T-cell (primary cell): ENCODE measurements at regions not wholly inside any gene's neighbourhood (a gene's known extent, or its start where the extent isn't known, plus 50 kb on each side); places are given as distances from the start of the nearest gene placed in this dataset.
"Not testable (repeated sequence)": the region's sequence is repeated elsewhere in the genome, so short reads cannot be mapped to it uniquely, and the experiment has no call there.

ENCODE experiments used
- ATAC-seq, 4 experiments: fragments of 200-7000 bp in 3 of 4; fragments of 150-1000 bp in 1 of 4; cut with Tn5 transposase; replicated peaks in 1 of 4; 1 replicate in 3 of 4; 2 replicates in 1 of 4; pipeline ENCODE4 v1.10.0; 2021; ENCODE audit warnings: moderate library complexity in 3 of 4, mild to moderate bottlenecking in 2 of 4, moderate number of reproducible peaks in 1 of 4
- CTCF ChIA-PET, 2 donors: fragments of 300-600 bp; sonication (Branson Sonifier 250); formaldehyde crosslinking; loops; one replicate each; lab custom pipeline; 2022; ENCODE audit warnings: antibody characterized with exemption in 2 of 2; lab: Charles Lee
- POLR2A ChIA-PET, 2 donors: fragments of 300-600 bp; sonication (Branson Sonifier 250); formaldehyde crosslinking; loops; one replicate each; lab custom pipeline; 2022; ENCODE audit warnings: antibody characterized with exemption in 2 of 2; lab: Charles Lee
- DNase-seq, 35 experiments: peaks; one replicate each; pipeline versions ENCODE4 v3.0.0 to v3.0.0-alpha.2; 2013 to 2023
- H3K27ac ChIP-seq: one replicate; pipeline ENCODE4 v1.5.1; 2013; ENCODE audit warnings: low read length
- H3K27me3 ChIP-seq, 2 experiments: replicated peaks in 1 of 2; 1 replicate in 1 of 2; 2 replicates in 1 of 2; pipeline versions ENCODE4 v1.6.1 to v1.7.0; 2013; ENCODE audit warnings: low read length in 1 of 2, mixed read lengths in 1 of 2; ENCODE audit not compliant: control insufficient read depth in 2 of 2, insufficient read depth in 2 of 2; ENCODE audit errors: extremely low read depth in 1 of 2
- H3K36me3 ChIP-seq, 2 donors: 1 replicate in 1 of 2; 2 replicates in 1 of 2; pipeline versions ENCODE4 v1.6.1 to v1.7.0; 2013; ENCODE audit warnings: low read length in 1 of 2; ENCODE audit not compliant: control insufficient read depth in 2 of 2, insufficient read depth in 1 of 2; ENCODE audit errors: extremely low read depth in 1 of 2
- H3K4me1 ChIP-seq, 2 experiments: 1 replicate in 1 of 2; 2 replicates in 1 of 2; pipeline versions ENCODE4 v1.6.1 to v1.7.0; 2013; ENCODE audit warnings: low read length in 2 of 2, mixed read lengths in 1 of 2; ENCODE audit not compliant: insufficient read depth in 2 of 2, control insufficient read depth in 1 of 2; ENCODE audit errors: extremely low read depth in 1 of 2
- H3K4me3 ChIP-seq, 2 donors: 1 replicate in 1 of 2; 2 replicates in 1 of 2; pipeline versions ENCODE4 v1.5.1 to v1.7.0; 2013; ENCODE audit warnings: mild to moderate bottlenecking in 2 of 2, low read length in 1 of 2, moderate library complexity in 1 of 2; ENCODE audit not compliant: control insufficient read depth in 1 of 2; ENCODE audit errors: extremely low read depth in 1 of 2
- H3K9me3 ChIP-seq: 2 replicates; pipeline ENCODE4 v1.7.0; 2013
- H3K27ac Mint-ChIP-seq, 2 donors: one replicate each; pipeline ENCODE4 v1.8.0; 2020 to 2021; ENCODE audit warnings: mild to moderate bottlenecking in 2 of 2, mixed read lengths in 2 of 2
- H3K27me3 Mint-ChIP-seq, 2 donors: one replicate each; pipeline ENCODE4 v1.8.0; 2021 to 2022; ENCODE audit warnings: mixed read lengths in 2 of 2
- H3K36me3 Mint-ChIP-seq: one replicate; pipeline ENCODE4 v1.8.0; 2021; ENCODE audit warnings: mixed read lengths
- H3K4me1 Mint-ChIP-seq, 3 donors: one replicate each; pipeline ENCODE4 v1.8.0; 2020 to 2022; ENCODE audit warnings: mixed read lengths in 3 of 3, mild to moderate bottlenecking in 1 of 3
- H3K4me3 Mint-ChIP-seq, 3 donors: one replicate each; pipeline ENCODE4 v1.8.0; 2020 to 2022; ENCODE audit warnings: mild to moderate bottlenecking in 3 of 3, mixed read lengths in 3 of 3, moderate library complexity in 3 of 3
- H3K9me3 Mint-ChIP-seq, 3 donors: one replicate each; pipeline ENCODE4 v1.8.0; 2020 to 2022; ENCODE audit warnings: mixed read lengths in 3 of 3
- WGBS: methylation state at CpG from one replicate; pipeline ENCODE4 v1.1.5; 2013; ENCODE audit warnings: missing lambda C conversion rate; ENCODE audit not compliant: insufficient coverage; 5-methylcytosine and 5-hydroxymethylcytosine counted together

GRCh38 chr12:131337861-131338260, 373.0 kb upstream of the SFSWAP start:
- H3K36me3 ChIP-seq, H3K4me3 Mint-ChIP-seq, H3K27me3 Mint-ChIP-seq, DNase-seq, H3K27ac Mint-ChIP-seq, H3K4me1 ChIP-seq, H3K9me3 Mint-ChIP-seq, CTCF ChIA-PET, H3K4me1 Mint-ChIP-seq, H3K9me3 ChIP-seq, H3K36me3 Mint-ChIP-seq, H3K27ac ChIP-seq, H3K4me3 ChIP-seq, POLR2A ChIA-PET, ATAC-seq: not testable (repeated sequence)
- 83% methylated on average over 1 of the region's 3 CpGs for WGBS
- peaks cover 0 to 11% of the 10 kb centered on the region in 2 experiments for H3K27me3 ChIP-seq

- Mint-ChIP-seq H3K27ac (no peak overlapping the region), H3K4me3 (no peak overlapping the region), H3K9me3 (peaks cover 0 to 2% (median 2%) of the 10 kb centered on the region in 3 donors), H3K27me3 (no peaks in the 10 kb centered on the region), H3K36me3 (no peaks in the 10 kb centered on the region), H3K4me1 (no peaks in the 10 kb centered on the region)
- DNase-seq, result no peak
- no peaks in the 10 kb centered on the region for H3K36me3 ChIP-seq
- ATAC-seq, result no peak
- no peaks in the 10 kb centered on the region for H3K4me1 ChIP-seq
- H3K27ac ChIP-seq, result no peak overlapping the region
- no peak overlapping the region for H3K4me3 ChIP-seq
- ChIA-PET POLR2A (no interaction called here), CTCF (no interaction called here)
- H3K9me3 ChIP-seq, result no peaks in the 10 kb centered on the region
- H3K27me3 ChIP-seq, result peaks cover 0 to 6% of the 10 kb centered on the region in 2 experiments
- WGBS, result 85% methylated on average over 13 of the region's 13 CpGs
These were observed 370.2 kb upstream of the SFSWAP start for GRCh38 chr12:131340616-131341210.

GRCh38 chr12:131341608-131342007, 369.3 kb upstream of the SFSWAP start:
- POLR2A ChIA-PET, H3K4me3 ChIP-seq, H3K9me3 Mint-ChIP-seq, H3K4me3 Mint-ChIP-seq, H3K36me3 Mint-ChIP-seq, H3K4me1 ChIP-seq, CTCF ChIA-PET, DNase-seq, H3K4me1 Mint-ChIP-seq, H3K36me3 ChIP-seq, H3K9me3 ChIP-seq, H3K27ac ChIP-seq, ATAC-seq, H3K27me3 Mint-ChIP-seq, H3K27ac Mint-ChIP-seq: not testable (repeated sequence)
- H3K27me3 ChIP-seq, result peaks cover 0 to 15% of the 10 kb centered on the region in 2 experiments
- 57% methylated on average over 3 of the region's 6 CpGs for WGBS

DNA sequence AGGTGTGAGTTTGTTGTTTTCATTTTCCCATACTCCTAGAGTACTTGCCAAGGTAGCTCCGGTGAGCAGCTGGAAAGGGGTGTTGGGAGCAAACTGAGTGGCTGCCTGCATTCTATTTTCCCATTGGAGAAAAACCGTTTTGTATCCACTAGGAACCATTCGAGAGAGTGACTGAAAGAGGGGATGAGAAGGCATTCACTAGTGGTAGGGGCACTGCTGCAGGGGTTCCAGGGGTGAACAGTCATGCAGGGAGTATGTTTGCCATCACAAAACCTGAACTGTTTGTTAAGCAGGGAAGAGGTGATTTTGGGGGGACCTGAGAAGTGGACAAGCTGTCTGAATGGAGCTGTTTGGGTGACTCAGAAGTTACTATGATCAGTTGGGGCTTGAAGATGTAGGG, 367.5 kb upstream of the SFSWAP start:
- WGBS, result 64% methylated on average over 2 of the region's 3 CpGs
- H3K27me3 Mint-ChIP-seq, result not testable (repeated sequence)

DNA sequence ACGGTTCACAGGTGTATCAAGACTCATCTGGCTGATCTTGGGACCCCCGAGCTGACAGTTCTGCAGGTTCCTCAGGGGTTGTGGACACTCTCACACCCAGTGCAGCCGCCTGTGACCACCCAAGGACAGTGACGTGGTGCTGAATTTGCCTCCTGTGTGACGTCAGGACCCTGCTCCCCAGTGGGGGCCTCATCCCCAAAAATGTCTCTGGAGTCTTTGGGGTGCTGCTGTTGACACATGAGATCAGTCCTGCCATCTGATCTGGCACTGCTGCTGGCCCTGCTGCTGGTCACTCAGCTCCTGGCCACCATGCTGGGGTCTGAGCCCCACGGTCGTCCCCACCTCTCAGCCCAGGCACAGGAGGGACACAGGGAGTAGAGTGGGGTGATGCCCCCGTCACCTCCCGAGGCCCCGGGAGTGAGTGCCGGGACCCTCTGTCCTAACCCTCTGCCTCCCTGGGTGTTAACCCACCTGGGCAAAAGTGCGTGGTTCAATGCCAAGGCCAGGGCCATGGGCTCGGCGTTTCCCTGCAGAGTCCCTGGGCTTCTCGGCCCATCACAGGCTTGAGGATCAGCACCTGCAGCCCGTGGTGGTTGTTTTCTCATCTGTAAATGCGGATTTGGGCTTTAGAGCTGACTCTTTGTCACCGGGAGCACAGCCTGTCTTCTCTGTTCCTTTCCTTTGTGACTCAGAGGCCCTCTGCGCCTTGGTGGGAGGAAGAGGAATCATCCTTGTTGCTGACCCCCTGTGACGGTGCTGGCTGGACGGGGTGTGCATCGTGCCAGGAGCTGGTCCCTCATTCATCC, 366.0 kb upstream of the SFSWAP start:
- H3K27me3 Mint-ChIP-seq, result peaks cover 7 to 11% of the 10 kb centered on the region in 2 donors
- H3K36me3 ChIP-seq, H3K4me1 Mint-ChIP-seq, H3K27ac Mint-ChIP-seq, H3K9me3 Mint-ChIP-seq, H3K4me1 ChIP-seq, H3K36me3 Mint-ChIP-seq, H3K4me3 ChIP-seq, ATAC-seq, H3K4me3 Mint-ChIP-seq, H3K9me3 ChIP-seq, POLR2A ChIA-PET, DNase-seq, H3K27ac ChIP-seq: not testable (repeated sequence)
- peaks cover 0 to 25% of the 10 kb centered on the region in 2 experiments for H3K27me3 ChIP-seq
- WGBS, result 62% methylated on average over 6 of the region's 22 CpGs
- CTCF ChIA-PET, result interaction anchor here in 1 of 2 donors (0.6 kb wide), 1 partner anchor 105 kb away, joined by 3 read pairs; no protein-coding TSS in a partner anchor

More for the DNA sequence above, 367.5 kb upstream of the SFSWAP start:
- H3K4me1 Mint-ChIP-seq, CTCF ChIA-PET, H3K9me3 Mint-ChIP-seq, H3K27ac Mint-ChIP-seq, H3K36me3 ChIP-seq, H3K27ac ChIP-seq, H3K4me3 Mint-ChIP-seq, H3K9me3 ChIP-seq, H3K36me3 Mint-ChIP-seq, DNase-seq, H3K4me3 ChIP-seq, ATAC-seq, H3K4me1 ChIP-seq: not testable (repeated sequence)
- POLR2A ChIA-PET, result interaction anchor here in 1 of 2 donors (0.7 kb wide), 1 partner anchor 170 kb away, joined by 3 read pairs; no protein-coding TSS in a partner anchor
- peaks cover 0 to 22% of the 10 kb centered on the region in 2 experiments for H3K27me3 ChIP-seq

DNA sequence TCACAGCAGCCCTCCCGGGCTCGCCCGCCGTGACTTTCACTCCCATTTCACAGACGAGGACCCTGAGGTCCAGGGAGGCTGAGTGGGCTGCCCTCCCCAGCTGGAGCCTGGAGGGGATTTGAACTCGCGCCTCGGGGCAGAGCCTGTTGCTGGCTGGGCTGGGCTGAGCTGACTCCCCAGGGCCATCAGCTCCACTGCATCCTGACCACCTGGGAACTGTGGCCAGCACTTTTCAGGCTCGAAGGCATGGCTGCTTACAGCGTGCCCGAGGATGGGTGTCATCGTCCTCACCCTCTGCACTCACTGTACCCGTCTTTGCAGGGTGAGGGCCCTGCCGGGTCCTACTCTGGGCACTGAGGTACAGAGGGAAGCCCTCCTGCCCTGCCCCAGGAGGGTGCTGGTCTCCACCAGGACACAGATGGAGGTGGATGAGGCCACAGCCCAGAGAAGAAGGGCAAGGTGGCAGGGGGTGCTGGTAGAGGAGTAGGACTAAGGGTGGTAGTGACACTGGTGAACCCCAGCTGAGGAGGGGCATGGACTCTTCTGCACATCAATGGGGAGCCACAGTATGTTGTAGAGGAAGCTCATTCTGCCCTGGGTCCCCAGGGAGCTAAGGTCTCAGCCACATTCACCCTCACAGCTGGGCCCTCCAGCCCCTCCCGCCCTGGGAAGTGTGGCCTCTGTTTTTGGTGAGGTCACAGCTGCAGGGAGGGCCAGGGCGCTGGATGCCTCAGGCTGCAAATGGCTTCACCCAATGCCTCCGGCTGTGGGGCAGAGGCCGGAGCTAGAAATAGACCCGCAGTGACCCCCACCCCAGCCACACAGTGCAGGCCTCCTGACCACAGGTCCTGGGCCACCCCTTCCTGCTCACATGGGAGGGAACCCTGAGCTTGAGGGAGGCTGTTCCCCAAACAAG, 365.1 kb upstream of the SFSWAP start:
- ChIA-PET CTCF (interaction anchor here in 1 of 2 donors (0.6 kb wide), 1 partner anchor 104 kb away, joined by 3 read pairs; no protein-coding TSS in a partner anchor), POLR2A (no interaction called here)
- H3K27me3 Mint-ChIP-seq, result peaks cover 7 to 15% of the 10 kb centered on the region in 2 donors
- no peak overlapping the region for H3K27ac Mint-ChIP-seq
- no peak for DNase-seq
- H3K27me3 ChIP-seq, result peaks cover 0 to 25% of the 10 kb centered on the region in 2 experiments
- ATAC-seq, result no peak
- no peaks in the 10 kb centered on the region for H3K36me3 ChIP-seq
- H3K4me3 ChIP-seq, result no peak overlapping the region
- H3K4me1 Mint-ChIP-seq, result no peaks in the 10 kb centered on the region
- H3K36me3 Mint-ChIP-seq, result no peaks in the 10 kb centered on the region
- H3K4me3 Mint-ChIP-seq, result no peak overlapping the region
- H3K9me3 ChIP-seq, result no peaks in the 10 kb centered on the region
- H3K4me1 ChIP-seq, result no peaks in the 10 kb centered on the region
- H3K9me3 Mint-ChIP-seq, result peaks cover 0 to 2% (median 2%) of the 10 kb centered on the region in 3 donors
- H3K27ac ChIP-seq, result no peak overlapping the region
- 75% methylated on average over 8 of the region's 19 CpGs for WGBS
